Tibial nerve (tissue), 4 donors: ENCODE measurements at regions not wholly inside any gene's neighbourhood (a gene's known extent, or its start where the extent isn't known, plus 50 kb on each side); places are given as distances from the start of the nearest gene placed in this dataset.

Experiments
- DNase-seq, 2 donors: peaks; one replicate each; pipeline ENCODE4 v3.0.0-alpha.2; 2019; ENCODE audit warnings: low spot score in 2 of 2
- H3K27ac ChIP-seq, 4 donors: fragments of 200-600 bp; sonication (generic) in 3 of 4; one replicate each; pipeline ENCODE4 v1.5.1; 2017 to 2019; ENCODE audit warnings: mild to moderate bottlenecking in 1 of 4
- H3K27me3 ChIP-seq, 2 donors: fragments of 200-600 bp; sonication (generic) in 1 of 2; one replicate each; pipeline versions ENCODE4 v1.5.1 to v1.6.0; 2017 to 2019
- H3K36me3 ChIP-seq, 3 donors: fragments of 200-600 bp; sonication (generic); one replicate each; pipeline ENCODE4 v1.5.1; 2018 to 2019
- H3K4me1 ChIP-seq, 4 donors: fragments of 200-600 bp; sonication (generic) in 3 of 4; one replicate each; pipeline ENCODE4 v1.5.1; 2017 to 2019
- H3K4me3 ChIP-seq, 4 donors: fragments of 200-600 bp; sonication (generic) in 3 of 4; one replicate each; pipeline ENCODE4 v1.5.1; 2017 to 2019; ENCODE audit warnings: mild to moderate bottlenecking in 1 of 4, moderate library complexity in 1 of 4
- H3K9me3 ChIP-seq, 4 donors: fragments of 200-600 bp; sonication (generic) in 3 of 4; one replicate each; pipeline ENCODE4 v1.5.1; 2017 to 2019
- CTCF ChIP-seq, 5 experiments: fragments of 200-600 bp in 3 of 5; fragments of 450-650 bp in 2 of 5; sonication (generic) in 3 of 5; IDR thresholded peaks; one replicate each; pipeline ENCODE4 v1.5.1; 2016 to 2019; ENCODE audit warnings: antibody characterized with exemption in 5 of 5, mild to moderate bottlenecking in 3 of 5, moderate library complexity in 2 of 5
- EP300 ChIP-seq, 2 donors: sonication (generic); formaldehyde crosslinking; IDR thresholded peaks; one replicate each; pipeline ENCODE4 v1.6.1; 2017; ENCODE audit warnings: antibody characterized with exemption in 2 of 2, mild to moderate bottlenecking in 1 of 2
- POLR2A ChIP-seq, 2 donors: fragments of 450-650 bp; IDR thresholded peaks; one replicate each; pipeline ENCODE4 v1.6.1; 2017; ENCODE audit warnings: antibody characterized with exemption in 2 of 2, mild to moderate bottlenecking in 2 of 2, moderate library complexity in 2 of 2
- WGBS, 2 donors: methylation state at CpG; one replicate each; pipeline ENCODE4 v1.1.5; 2018; 5-methylcytosine and 5-hydroxymethylcytosine counted together

- Histone ChIP-seq H3K4me1 (no peaks in the 10 kb centered on the region), H3K27ac (no peak overlapping the region), H3K36me3 (no peaks in the 10 kb centered on the region), H3K27me3 (no peaks in the 10 kb centered on the region), H3K4me3 (no peak overlapping the region), H3K9me3 (no peaks in the 10 kb centered on the region)
- no peak for DNase-seq
- WGBS, 2 donors: 65 to 78% methylated on average over 2 of the region's 2 CpGs
- TF ChIP-seq CTCF (IDR thresholded peaks at IDR 0.05) (no peak), POLR2A (IDR thresholded peaks at IDR 0.05) (no peak), EP300 (IDR thresholded peaks at IDR 0.05) (no peak)
Measured at GRCh38 chr7:15046861-15047260, 144.3 kb upstream of the DGKB start.

DNA sequence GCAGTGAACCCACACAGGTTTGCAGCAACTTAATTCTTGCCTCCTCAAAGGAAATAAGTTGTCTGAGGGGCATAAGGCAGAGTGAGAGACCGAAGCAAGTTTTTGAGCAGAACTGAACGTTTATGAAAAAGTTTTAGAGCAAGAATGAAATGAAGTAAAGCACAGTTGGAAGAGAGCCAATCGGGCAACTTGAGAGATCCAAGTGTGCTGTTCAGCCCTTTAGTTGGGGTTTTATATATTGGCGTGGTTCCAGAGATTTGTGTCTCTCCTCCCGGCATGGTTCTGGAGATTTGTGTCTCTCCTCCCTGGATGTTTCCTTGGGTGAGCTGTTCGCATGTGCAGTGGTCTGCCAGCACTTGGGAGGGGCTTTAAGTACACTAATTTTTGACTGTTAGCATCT is 141.4 kb upstream of the DGKB start:
- no peak overlapping the region for H3K4me3 ChIP-seq
- no peak for DNase-seq
- H3K4me1 ChIP-seq: no peaks in the 10 kb centered on the region
- WGBS, 2 donors: 59 to 68% methylated on average over 6 of the region's 6 CpGs
- TF ChIP-seq POLR2A (IDR thresholded peaks at IDR 0.05) (no peak), EP300 (IDR thresholded peaks at IDR 0.05) (no peak), CTCF (IDR thresholded peaks at IDR 0.05) (no peak)
- H3K27ac ChIP-seq: no peak overlapping the region
- no peaks in the 10 kb centered on the region for H3K9me3 ChIP-seq
- H3K27me3 ChIP-seq: no peaks in the 10 kb centered on the region
- no peaks in the 10 kb centered on the region for H3K36me3 ChIP-seq

DNA sequence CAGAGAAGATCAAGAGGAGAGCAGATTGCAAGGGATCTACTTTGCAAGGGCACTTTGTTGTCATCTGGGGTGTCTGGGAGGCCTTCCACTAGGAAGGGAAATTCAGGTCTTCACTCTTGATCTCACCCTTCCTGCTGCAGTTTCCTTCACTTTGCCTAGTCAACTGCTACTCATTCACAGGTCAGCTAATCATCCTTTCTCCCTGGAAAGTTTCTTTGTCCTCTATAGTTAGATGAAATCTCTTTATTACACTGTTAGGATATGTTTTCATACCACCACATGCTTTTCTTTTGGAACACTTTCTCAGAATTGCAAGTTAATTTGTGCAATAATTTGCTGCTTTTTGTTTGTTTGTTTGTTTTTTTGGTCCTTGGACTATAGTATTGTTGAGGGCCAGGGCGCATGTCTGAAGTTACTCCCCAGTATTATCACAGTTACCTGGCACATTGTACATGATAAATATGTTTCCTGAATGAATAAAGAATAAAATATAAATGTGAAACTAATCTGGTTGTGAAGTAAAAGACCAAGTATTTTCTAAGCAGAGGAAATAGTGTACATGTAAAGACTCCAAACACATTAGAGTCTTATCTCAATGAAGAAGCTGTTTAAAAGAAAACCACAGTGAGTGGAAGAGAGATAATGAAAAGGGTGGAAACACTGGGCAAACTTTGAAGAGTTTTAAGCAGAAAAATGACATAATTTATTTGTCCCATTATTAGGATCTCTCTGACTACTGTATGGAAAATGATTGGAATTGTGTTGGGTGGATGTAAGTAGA is 139.9 kb upstream of the DGKB start:
- WGBS, 2 donors: 80 to 96% methylated on average over 1 of the region's 1 CpG
- no peaks in the 10 kb centered on the region for H3K36me3 ChIP-seq
- no peaks in the 10 kb centered on the region for H3K9me3 ChIP-seq
- TF ChIP-seq EP300 (IDR thresholded peaks at IDR 0.05) (no peak), CTCF (IDR thresholded peaks at IDR 0.05) (no peak), POLR2A (IDR thresholded peaks at IDR 0.05) (no peak)
- no peaks in the 10 kb centered on the region for H3K27me3 ChIP-seq
- no peak for DNase-seq
- H3K4me3 ChIP-seq: no peak overlapping the region
- no peak overlapping the region for H3K27ac ChIP-seq
- no peaks in the 10 kb centered on the region for H3K4me1 ChIP-seq

GRCh38 chr7:15041226-15041625 is 138.7 kb upstream of the DGKB start:
- 55 to 65% methylated on average over 5 of the region's 5 CpGs for WGBS, 2 donors
- no peak for DNase-seq
- no peak for TF ChIP-seq EP300 (IDR thresholded peaks at IDR 0.05)
- TF ChIP-seq POLR2A (IDR thresholded peaks at IDR 0.05): no peak
- TF ChIP-seq CTCF (IDR thresholded peaks at IDR 0.05): no peak
- Histone ChIP-seq H3K27me3 (no peaks in the 10 kb centered on the region), H3K27ac (no peak overlapping the region), H3K4me3 (no peak overlapping the region), H3K9me3 (no peaks in the 10 kb centered on the region), H3K36me3 (no peaks in the 10 kb centered on the region), H3K4me1 (no peaks in the 10 kb centered on the region)

GRCh38 chr7:15035814-15036213 is 133.3 kb upstream of the DGKB start:
- Histone ChIP-seq H3K36me3 (no peaks in the 10 kb centered on the region), H3K27me3 (no peaks in the 10 kb centered on the region), H3K4me1 (no peaks in the 10 kb centered on the region), H3K9me3 (no peaks in the 10 kb centered on the region), H3K4me3 (no peak overlapping the region), H3K27ac (no peak overlapping the region)
- TF ChIP-seq EP300 (IDR thresholded peaks at IDR 0.05) (no peak), POLR2A (IDR thresholded peaks at IDR 0.05) (no peak)
- DNase-seq: no peak
- 93 to 94% methylated on average over 2 of the region's 2 CpGs for WGBS, 2 donors
